Muscle of leg (tissue), 3 donors: ENCODE measurements at regions not wholly inside any gene's neighbourhood (a gene's known extent, or its start where the extent isn't known, plus 50 kb on each side); places are given as distances from the start of the nearest gene placed in this dataset.
"Not testable (repeated sequence)": the region's sequence is repeated elsewhere in the genome, so short reads cannot be mapped to it uniquely, and the experiment has no call there.

Source experiments
- DNase-seq: peaks from one replicate; pipeline ENCODE4 v3.0.0; 2013
- H3K27ac ChIP-seq: one replicate; pipeline ENCODE4 v1.5.1; 2013; ENCODE audit warnings: mild to moderate bottlenecking, low read length, control low read depth
- H3K27me3 ChIP-seq: one replicate; pipeline ENCODE4 v1.6.1; 2013; ENCODE audit warnings: low read length; ENCODE audit not compliant: control insufficient read depth, insufficient read depth
- H3K36me3 ChIP-seq: one replicate; pipeline ENCODE4 v1.6.1; 2013; ENCODE audit warnings: low read length; ENCODE audit not compliant: control insufficient read depth, insufficient read depth
- H3K4me1 ChIP-seq: one replicate; pipeline ENCODE4 v1.6.1; 2013; ENCODE audit warnings: low read length; ENCODE audit not compliant: control insufficient read depth, insufficient read depth
- H3K4me3 ChIP-seq: one replicate; pipeline ENCODE4 v1.5.1; 2013; ENCODE audit warnings: low read length, control low read depth
- H3K9me3 ChIP-seq: replicated peaks from 2 replicates; pipeline ENCODE4 v1.6.1; 2013; ENCODE audit warnings: low read depth, low read length; ENCODE audit not compliant: control insufficient read depth
- WGBS: methylation state at CpG from one replicate; pipeline ENCODE4 v1.1.5; 2013; ENCODE audit warnings: missing lambda C conversion rate; ENCODE audit not compliant: insufficient coverage; 5-methylcytosine and 5-hydroxymethylcytosine counted together

DNA sequence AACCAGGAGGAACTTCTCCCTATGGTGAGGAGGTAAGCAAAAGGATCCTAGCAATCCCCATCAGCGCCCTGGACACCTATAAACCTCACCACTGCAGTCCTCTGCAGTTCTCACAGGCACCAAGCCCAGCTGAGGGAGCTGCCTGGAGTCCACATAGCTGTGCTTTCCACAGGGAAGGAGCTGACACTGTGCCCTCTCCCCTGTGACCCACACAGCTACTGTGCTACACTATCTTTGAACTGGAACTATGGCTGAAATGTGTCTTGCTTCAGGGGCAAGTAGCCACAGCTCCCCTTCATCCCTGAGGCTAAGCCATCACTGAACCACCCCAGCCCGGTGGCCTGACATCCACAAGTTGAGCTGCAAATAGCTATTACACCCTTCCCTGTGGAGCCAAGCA is 208.5 kb upstream of the RPL34 start:
- no peaks in the 10 kb centered on the region for H3K36me3 ChIP-seq
- no peak for DNase-seq
- WGBS = 89% methylated on average over 1 of the region's 2 CpGs
- H3K4me1 ChIP-seq = no peaks in the 10 kb centered on the region
- H3K27ac ChIP-seq = no peak overlapping the region
- H3K9me3 ChIP-seq = no peaks in the 10 kb centered on the region
- no peak overlapping the region for H3K4me3 ChIP-seq
- H3K27me3 ChIP-seq = no peaks in the 10 kb centered on the region

DNA sequence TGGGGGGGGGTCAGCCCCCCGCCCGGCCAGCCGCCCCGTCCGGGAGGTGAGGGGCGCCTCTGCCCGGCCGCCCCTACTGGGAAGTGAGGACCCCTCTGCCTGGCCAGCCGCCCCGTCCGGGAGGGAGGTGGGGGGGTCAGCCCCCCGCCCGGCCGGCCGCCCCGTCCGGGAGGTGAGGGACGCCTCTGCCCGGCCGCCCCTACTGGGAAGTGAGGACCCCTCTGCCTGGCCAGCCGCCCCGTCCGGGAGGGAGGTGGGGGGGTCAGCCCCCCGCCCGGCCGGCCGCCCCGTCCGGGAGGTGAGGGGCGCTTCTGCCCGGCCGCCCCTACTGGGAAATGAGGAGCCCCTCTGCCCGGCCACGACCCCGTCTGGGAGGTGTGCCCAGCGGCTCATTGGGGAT is 210.7 kb upstream of the RPL34 start:
- not testable (repeated sequence) for H3K36me3 ChIP-seq, H3K4me3 ChIP-seq, H3K27ac ChIP-seq, DNase-seq, H3K27me3 ChIP-seq, H3K4me1 ChIP-seq, H3K9me3 ChIP-seq
- WGBS = 80% methylated on average over 1 of the region's 36 CpGs

DNA sequence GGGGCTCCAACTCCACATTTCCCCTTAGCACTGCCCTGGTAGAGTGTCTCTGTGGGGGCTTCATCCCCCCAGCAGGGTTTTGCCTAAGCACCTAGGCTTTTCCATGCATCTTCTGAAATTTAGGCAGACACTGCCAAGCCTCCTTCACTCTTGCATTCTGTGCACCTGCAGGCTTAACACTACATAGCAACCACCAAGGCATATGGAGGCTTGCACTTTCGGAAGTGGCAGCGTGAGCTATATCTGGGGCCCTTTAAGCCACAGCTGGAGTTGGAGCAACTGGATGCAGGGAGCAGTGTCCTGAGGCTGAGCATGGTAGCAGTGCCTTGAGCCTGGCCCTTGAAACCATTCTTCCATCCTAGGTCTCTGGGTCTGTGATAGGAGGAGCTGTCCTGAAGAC is 214.8 kb upstream of the RPL34 start:
- Histone ChIP-seq H3K9me3 (peaks cover 2% of the 10 kb centered on the region), H3K4me3 (no peak overlapping the region), H3K36me3 (no peaks in the 10 kb centered on the region), H3K4me1 (no peaks in the 10 kb centered on the region), H3K27ac (no peak overlapping the region), H3K27me3 (no peaks in the 10 kb centered on the region)
- 100% methylated on average over 2 of the region's 2 CpGs for WGBS
- DNase-seq = no peak

DNA sequence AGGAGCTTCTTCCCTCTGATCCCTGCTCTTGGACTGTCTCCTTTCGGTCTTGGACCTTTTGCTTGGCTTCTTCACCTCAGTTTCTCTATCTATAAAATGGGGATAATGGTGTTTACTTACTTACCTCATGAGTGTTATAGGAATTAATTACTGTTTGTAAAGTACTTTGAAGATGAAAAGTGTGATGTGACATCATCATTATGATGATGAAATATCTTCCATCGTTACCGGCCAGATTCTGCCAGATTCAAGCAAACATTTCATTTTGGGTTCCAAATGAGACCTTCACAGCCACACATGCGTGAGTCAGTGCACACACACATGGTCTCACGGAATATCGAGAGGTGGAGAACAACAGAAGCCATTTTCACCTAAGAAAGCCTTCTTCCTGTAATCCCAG is 220.1 kb upstream of the RPL34 start:
- Histone ChIP-seq H3K4me1 (peaks cover 5% of the 10 kb centered on the region), H3K27me3 (no peaks in the 10 kb centered on the region), H3K36me3 (no peaks in the 10 kb centered on the region), H3K9me3 (no peaks in the 10 kb centered on the region), H3K27ac (no peak overlapping the region), H3K4me3 (no peak overlapping the region)
- 98% methylated on average over 5 of the region's 6 CpGs for WGBS
- DNase-seq = no peak

DNA sequence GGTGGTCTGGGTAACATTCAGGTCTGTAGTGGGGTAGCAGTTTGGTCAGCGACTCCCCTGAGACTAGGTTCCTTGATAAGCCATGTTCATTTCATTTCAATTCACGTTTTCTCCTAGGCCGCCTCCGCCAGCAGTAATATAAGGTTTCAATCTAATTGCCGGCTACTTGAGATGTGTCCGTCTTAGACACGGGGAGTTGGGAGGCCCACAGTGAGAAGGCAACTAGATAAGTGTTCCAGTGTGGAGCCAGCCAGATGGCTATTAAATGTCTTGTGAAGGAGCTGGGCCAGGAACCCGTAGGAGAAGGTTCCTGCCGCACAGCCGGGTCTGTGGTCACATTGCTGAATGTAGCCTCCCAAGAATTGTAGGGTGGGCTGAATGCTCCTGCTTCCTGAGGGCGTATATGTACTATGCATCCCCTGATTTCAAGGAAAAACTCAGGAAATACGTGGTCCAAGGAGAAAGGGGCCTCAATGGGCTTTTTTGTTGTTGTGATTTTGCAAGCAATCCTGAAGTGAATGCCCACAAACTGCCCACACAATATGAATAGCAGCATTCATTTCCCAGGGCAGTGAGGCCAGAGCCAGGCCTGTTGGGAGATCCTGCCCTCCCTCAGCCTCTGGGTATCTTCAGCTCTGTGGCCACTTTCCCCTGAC is 220.6 kb upstream of the RPL34 start:
- Histone ChIP-seq H3K27ac (no peak overlapping the region), H3K27me3 (no peaks in the 10 kb centered on the region), H3K4me3 (no peak overlapping the region), H3K4me1 (peaks cover 5% of the 10 kb centered on the region), H3K9me3 (no peaks in the 10 kb centered on the region), H3K36me3 (no peaks in the 10 kb centered on the region)
- DNase-seq = no peak
- WGBS = 60% methylated on average over 10 of the region's 12 CpGs

DNA sequence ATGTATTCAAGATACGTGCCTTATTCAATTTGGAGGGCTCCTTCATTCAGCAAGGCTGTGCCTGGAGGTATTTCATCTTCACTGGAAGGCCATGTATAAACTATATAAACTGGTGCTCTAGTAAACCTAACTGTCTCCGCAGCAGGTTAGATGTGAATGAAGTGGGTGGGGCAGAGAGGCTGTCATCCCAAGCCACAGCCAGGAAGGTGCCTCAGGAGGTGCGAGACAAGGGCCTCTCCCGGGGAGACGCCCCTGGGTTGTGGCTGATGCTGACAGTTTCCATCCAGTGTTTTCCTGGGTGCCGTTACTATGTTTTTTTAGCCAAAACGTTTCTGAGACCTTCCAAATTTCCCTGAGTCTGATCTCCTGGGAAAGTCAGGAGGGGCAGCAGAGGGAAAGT is 221.5 kb upstream of the RPL34 start:
- Histone ChIP-seq H3K9me3 (no peaks in the 10 kb centered on the region), H3K27me3 (no peaks in the 10 kb centered on the region), H3K4me3 (no peak overlapping the region), H3K27ac (no peak overlapping the region), H3K36me3 (no peaks in the 10 kb centered on the region), H3K4me1 (peaks cover 5% of the 10 kb centered on the region)
- DNase-seq = no peak
- 53% methylated on average over 6 of the region's 7 CpGs for WGBS

DNA sequence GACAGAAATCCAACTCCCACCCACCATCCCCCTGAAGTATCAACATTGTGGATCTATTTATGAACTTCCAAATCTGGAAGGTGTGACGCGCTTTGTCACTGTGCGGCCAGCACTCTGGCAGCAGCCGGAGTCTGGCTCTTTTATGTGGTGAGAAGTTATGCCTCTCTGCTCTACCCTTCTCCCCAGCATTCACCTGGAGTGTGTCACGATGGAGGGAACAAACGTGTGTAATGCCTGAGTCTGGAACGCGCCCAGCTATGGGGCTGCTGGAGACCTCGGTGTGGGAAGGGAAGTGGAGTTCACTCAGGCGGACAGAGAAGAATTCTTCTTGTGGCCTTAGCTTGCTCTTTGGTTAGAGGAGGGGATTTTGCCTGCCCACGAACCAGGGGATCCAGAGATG is 222.1 kb upstream of the RPL34 start:
- Histone ChIP-seq H3K9me3 (no peaks in the 10 kb centered on the region), H3K27ac (no peak overlapping the region), H3K4me1 (peaks cover 5% of the 10 kb centered on the region), H3K36me3 (no peaks in the 10 kb centered on the region), H3K27me3 (no peaks in the 10 kb centered on the region), H3K4me3 (no peak overlapping the region)
- WGBS = 56% methylated on average over 3 of the region's 11 CpGs
- DNase-seq = no peak

DNA sequence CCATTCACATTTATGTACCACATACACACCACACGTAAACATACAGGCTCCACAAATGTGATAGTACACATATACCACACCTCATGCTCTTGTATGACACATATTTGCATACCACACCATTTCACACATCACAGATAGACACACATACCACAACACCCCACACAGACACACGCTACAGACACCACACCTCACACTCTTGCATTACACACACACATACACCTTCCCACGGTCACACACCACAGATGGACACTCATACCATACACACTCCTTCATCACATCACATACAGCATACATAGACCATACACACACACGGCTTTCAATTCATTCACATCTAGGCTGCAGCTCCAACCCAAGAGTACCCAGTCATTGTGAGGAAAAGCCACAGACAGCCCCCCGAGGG is 222.5 kb upstream of the RPL34 start:
- no peaks in the 10 kb centered on the region for H3K9me3 ChIP-seq
- no peaks in the 10 kb centered on the region for H3K27me3 ChIP-seq
- H3K27ac ChIP-seq = no peak overlapping the region
- no peaks in the 10 kb centered on the region for H3K36me3 ChIP-seq
- no peak for DNase-seq
- H3K4me3 ChIP-seq = no peak overlapping the region
- H3K4me1 ChIP-seq = peaks cover 5% of the 10 kb centered on the region
- WGBS = 89% methylated on average over 3 of the region's 5 CpGs

DNA sequence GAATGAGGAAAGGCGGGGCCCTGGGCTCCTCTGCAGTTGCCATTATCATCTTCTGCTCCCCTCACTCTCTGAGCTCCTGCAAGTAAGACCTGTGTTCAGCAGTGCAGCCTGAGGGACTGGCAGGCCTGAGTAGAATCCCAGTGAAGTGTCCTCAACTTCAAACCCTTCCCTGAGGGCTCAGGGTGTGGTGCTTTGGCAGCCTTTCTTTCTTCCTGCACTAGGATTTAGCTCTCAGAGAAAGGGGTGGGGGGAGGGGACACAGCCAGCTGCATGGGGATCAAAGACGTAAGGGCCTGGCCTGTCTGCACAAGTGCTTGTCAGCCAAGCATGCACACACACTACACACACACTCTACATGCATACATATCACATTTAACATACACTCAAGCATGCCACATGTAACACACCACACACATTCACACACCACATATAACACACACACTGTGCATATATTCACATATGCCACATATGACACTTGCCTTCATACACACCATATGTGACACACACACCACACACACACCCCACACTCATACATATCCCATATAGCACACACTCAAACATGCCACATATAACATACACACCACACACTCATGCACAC is 223.4 kb upstream of the RPL34 start:
- no peaks in the 10 kb centered on the region for H3K36me3 ChIP-seq
- no peak overlapping the region for H3K27ac ChIP-seq
- peaks cover 5% of the 10 kb centered on the region for H3K4me1 ChIP-seq
- H3K27me3 ChIP-seq = no peaks in the 10 kb centered on the region
- no peaks in the 10 kb centered on the region for H3K9me3 ChIP-seq
- 20% methylated on average over 1 of the region's 2 CpGs for WGBS
- H3K4me3 ChIP-seq = no peak overlapping the region
- DNase-seq = peak; percentile 28

DNA sequence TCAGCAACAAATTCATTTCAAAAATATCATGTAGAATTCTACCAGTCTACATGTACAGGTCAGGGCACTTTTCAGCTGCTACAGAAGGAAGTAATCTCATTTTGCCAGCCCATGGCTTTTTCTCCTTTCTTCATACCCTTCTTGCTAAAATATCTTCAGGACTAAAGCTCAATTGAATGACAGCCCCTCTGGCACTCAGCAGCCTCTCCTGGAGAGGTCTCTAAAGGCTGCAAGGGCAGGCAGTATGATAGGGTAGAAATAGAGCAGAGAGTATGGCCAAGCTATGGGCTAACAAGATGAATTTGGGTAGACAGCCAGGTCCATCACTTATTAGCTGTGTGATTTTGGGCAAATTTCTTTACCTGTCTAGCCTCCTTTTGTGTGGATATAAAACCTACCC is 224.6 kb upstream of the RPL34 start:
- H3K4me1 ChIP-seq = peaks cover 5% of the 10 kb centered on the region
- no peaks in the 10 kb centered on the region for H3K36me3 ChIP-seq
- H3K4me3 ChIP-seq = no peak overlapping the region
- H3K27ac ChIP-seq = no peak overlapping the region
- DNase-seq = no peak
- H3K9me3 ChIP-seq = no peaks in the 10 kb centered on the region
- no peaks in the 10 kb centered on the region for H3K27me3 ChIP-seq
